Left lung (tissue), 4 donors: ENCODE measurements at regions not wholly inside any gene's neighbourhood (a gene's known extent, or its start where the extent isn't known, plus 50 kb on each side); places are given as distances from the start of the nearest gene placed in this dataset.
"Not testable (repeated sequence)": the region's sequence is repeated elsewhere in the genome, so short reads cannot be mapped to it uniquely, and the experiment has no call there.

Experiments
- ATAC-seq: fragments of 200-7000 bp; cut with Tn5 transposase; one replicate; pipeline ENCODE4 v1.9.1; 2020; ENCODE audit warnings: moderate library complexity
- DNase-seq, 4 donors: peaks; one replicate each; pipeline ENCODE4 v3.0.0-alpha.2; 2013 to 2020
- H3K27ac ChIP-seq, 2 donors: fragments of 200-600 bp; sonication (generic) in 1 of 2; one replicate each; pipeline versions ENCODE4 v1.5.0 to v1.8.0; 2020 to 2021
- H3K27me3 ChIP-seq, 2 donors: fragments of 200-600 bp; sonication (generic) in 1 of 2; one replicate each; pipeline versions ENCODE4 v1.5.0 to v1.8.0; 2020 to 2021
- H3K36me3 ChIP-seq, 2 donors: fragments of 200-600 bp; sonication (generic) in 1 of 2; one replicate each; pipeline versions ENCODE4 v1.5.0 to v1.8.0; 2020 to 2021
- H3K4me1 ChIP-seq, 2 donors: fragments of 200-600 bp; one replicate each; pipeline ENCODE4 v1.8.0; 2021
- H3K4me3 ChIP-seq, 2 donors: fragments of 200-600 bp; sonication (generic) in 1 of 2; one replicate each; pipeline versions ENCODE4 v1.5.0 to v1.8.0; 2020 to 2021; ENCODE audit warnings: mild to moderate bottlenecking in 1 of 2
- H3K9me3 ChIP-seq, 2 donors: fragments of 200-600 bp; sonication (generic) in 1 of 2; one replicate each; pipeline versions ENCODE4 v1.5.0 to v1.8.0; 2020 to 2021
- intact Hi-C, 2 donors: fragments of 100-400 bp; cut with DNase I; formaldehyde crosslinking; loops; one replicate each; pipeline versions ENCODE4 v1.11.2 to v1.14.2; 2022
- TF ChIP-seq, protein P1 (sequence below), 2 donors: fragments of 200-600 bp; sonication (generic) in 1 of 2; IDR thresholded peaks; one replicate each; pipeline versions ENCODE4 v1.5.0 to v1.8.0; 2021; ENCODE audit warnings: antibody characterized with exemption in 2 of 2
- donor health status: DM: no; HTN: yes; CAD: no.
- donor health status: DM: no; HTN: no; CAD: no.

DNA sequence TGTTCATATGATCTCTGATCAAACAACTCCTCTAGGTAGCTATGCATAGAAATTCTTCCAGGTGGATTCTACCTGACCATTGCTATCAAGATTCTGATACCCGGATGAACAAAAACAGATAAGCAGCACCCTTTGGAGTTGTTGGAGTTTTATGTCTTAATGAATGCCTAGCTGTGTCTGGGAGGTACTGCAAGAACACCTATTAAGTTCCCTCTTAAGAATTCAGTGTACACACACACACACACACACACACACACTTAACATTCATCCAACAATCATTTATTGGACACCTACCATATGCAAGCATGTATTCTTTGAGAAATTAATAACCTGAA is 58.1 kb upstream of the FNDC3B start:
- no peak for DNase-seq
- TF ChIP-seq, protein P1, sequence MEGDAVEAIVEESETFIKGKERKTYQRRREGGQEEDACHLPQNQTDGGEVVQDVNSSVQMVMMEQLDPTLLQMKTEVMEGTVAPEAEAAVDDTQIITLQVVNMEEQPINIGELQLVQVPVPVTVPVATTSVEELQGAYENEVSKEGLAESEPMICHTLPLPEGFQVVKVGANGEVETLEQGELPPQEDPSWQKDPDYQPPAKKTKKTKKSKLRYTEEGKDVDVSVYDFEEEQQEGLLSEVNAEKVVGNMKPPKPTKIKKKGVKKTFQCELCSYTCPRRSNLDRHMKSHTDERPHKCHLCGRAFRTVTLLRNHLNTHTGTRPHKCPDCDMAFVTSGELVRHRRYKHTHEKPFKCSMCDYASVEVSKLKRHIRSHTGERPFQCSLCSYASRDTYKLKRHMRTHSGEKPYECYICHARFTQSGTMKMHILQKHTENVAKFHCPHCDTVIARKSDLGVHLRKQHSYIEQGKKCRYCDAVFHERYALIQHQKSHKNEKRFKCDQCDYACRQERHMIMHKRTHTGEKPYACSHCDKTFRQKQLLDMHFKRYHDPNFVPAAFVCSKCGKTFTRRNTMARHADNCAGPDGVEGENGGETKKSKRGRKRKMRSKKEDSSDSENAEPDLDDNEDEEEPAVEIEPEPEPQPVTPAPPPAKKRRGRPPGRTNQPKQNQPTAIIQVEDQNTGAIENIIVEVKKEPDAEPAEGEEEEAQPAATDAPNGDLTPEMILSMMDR (IDR thresholded peaks at IDR 0.05), result no peak
- intact Hi-C loops, result no loop called here

DNA sequence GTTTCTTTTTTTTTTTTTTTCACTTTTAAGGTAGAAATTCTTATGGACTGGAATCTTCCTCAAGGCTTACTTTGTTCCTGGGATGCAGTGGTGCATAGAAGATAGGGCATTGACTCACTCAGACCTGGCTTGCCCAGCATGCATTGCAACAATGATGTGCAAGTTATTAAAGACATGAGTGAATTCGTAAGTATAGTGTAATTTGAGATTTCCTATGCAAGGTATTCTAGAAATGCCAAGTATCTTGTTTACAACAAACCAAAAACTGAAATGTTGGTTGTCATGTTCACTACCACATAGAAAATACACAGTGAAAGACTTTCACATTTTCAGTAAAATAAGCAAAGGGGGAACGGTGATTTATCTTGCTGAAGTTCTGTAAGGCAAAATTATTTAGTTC is 56.5 kb upstream of the FNDC3B start:
- Histone ChIP-seq H3K9me3 (no peaks in the 10 kb centered on the region), H3K4me3 (no peak overlapping the region), H3K36me3 (no peaks in the 10 kb centered on the region), H3K27me3 (no peaks in the 10 kb centered on the region), H3K27ac (peak overlapping the region in 1 of 2 donors; percentile 31), H3K4me1 (peaks cover 3 to 66% of the 10 kb centered on the region in 2 donors)
- intact Hi-C loops, result no loop called here
- TF ChIP-seq, protein P1 (IDR thresholded peaks at IDR 0.05), result no peak
- no peak for DNase-seq
- no peak for ATAC-seq

More for the DNA sequence above, 58.1 kb upstream of the FNDC3B start:
- Histone ChIP-seq H3K27ac (peak overlapping the region in 1 of 2 donors; percentile 68), H3K4me3 (no peak overlapping the region), H3K36me3 (no peaks in the 10 kb centered on the region), H3K9me3 (no peaks in the 10 kb centered on the region), H3K27me3 (no peaks in the 10 kb centered on the region), H3K4me1 (peaks cover 3 to 76% of the 10 kb centered on the region in 2 donors)
- no peak for ATAC-seq

DNA sequence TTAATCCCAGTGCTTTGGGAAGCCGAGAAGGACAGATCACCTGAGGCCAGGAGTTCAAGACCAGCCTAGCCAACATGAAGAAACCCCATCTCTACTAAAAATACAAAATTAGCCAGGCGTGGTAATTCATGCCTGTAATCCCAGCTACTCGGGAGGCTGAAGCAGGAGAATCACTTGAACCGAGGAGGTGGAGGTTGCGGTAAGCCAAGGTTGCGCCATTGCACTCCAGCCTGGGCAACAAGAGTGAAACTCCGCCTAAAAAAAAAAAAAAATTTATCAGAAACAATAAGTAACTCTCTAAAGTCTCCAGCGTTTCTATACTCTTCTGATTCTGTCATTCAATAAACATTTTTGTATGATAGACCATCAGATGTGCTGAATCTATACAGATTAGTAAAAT is 55.7 kb upstream of the FNDC3B start:
- H3K9me3 ChIP-seq, H3K4me3 ChIP-seq, H3K27me3 ChIP-seq, H3K36me3 ChIP-seq, ATAC-seq, intact Hi-C loops: not testable (repeated sequence)
- Histone ChIP-seq H3K27ac (peak overlapping the region in 1 of 2 donors; percentile 31), H3K4me1 (peaks cover 3 to 57% of the 10 kb centered on the region in 2 donors)
- DNase-seq, result peak in 1 of 4 donors; percentile 77

DNA sequence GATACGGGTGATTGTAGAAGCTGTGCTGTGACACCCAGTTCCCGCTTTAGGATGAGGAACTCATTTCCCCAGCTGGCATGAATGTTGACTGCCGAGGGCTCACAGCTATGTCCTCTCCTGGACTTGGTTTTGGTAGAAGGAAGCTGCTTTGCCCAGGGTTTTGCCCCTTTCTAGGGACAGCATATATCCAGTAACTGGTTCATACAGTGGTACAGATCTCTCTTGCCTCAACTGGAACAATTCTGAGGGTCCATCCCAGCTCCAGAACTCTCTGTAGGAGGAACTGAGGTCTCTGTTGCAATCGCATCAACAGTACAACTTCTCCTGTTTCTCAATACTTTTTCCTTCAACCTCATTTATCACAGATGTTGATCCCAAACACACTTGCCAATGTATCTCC is 54.5 kb upstream of the FNDC3B start:
- Histone ChIP-seq H3K27me3 (no peaks in the 10 kb centered on the region), H3K4me1 (peaks cover 3 to 47% of the 10 kb centered on the region in 2 donors), H3K36me3 (no peaks in the 10 kb centered on the region), H3K27ac (peak overlapping the region in 1 of 2 donors; percentile 85), H3K9me3 (no peaks in the 10 kb centered on the region), H3K4me3 (no peak overlapping the region)
- ATAC-seq, result peak; percentile 68
- intact Hi-C loops, result no loop called here
- peak in 1 of 4 donors; percentile 51 for DNase-seq
- TF ChIP-seq, protein P1 (IDR thresholded peaks at IDR 0.05), result no peak

DNA sequence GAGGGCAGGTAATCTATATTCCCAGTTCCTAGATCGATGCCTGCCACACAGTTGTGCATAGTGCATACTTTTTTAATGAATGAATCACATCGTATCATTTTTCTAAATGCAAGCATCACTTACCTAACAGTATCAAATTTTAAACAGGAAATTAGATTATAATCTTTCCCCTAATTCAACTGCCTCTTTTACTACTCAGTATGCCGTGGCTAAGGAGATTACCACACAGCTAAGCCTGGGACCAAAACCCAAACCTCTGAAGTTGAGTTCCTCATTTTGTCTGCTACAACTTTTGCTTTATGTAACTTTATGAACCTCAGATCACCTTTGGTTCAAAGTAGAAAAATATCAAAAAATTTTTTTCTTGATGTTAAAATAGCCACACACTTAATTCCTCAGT is 53.2 kb upstream of the FNDC3B start:
- DNase-seq, result no peak
- Histone ChIP-seq H3K4me1 (peaks cover 3 to 34% of the 10 kb centered on the region in 2 donors), H3K36me3 (no peaks in the 10 kb centered on the region), H3K4me3 (no peak overlapping the region), H3K27me3 (no peaks in the 10 kb centered on the region), H3K9me3 (peaks cover 0 to 6% of the 10 kb centered on the region in 2 donors), H3K27ac (peak overlapping the region in 1 of 2 donors; percentile 85)
- intact Hi-C loops, result no loop called here
- TF ChIP-seq, protein P1 (IDR thresholded peaks at IDR 0.05), result no peak
- peak; percentile 49 for ATAC-seq
